MM.1S (cell line): ENCODE measurements at regions not wholly inside any gene's neighbourhood (a gene's known extent, or its start where the extent isn't known, plus 50 kb on each side); places are given as distances from the start of the nearest gene placed in this dataset.

Experiments used
- EZH2 ChIP-seq: fragments of 300-600 bp; sonication (generic); optimal IDR thresholded peaks from 2 replicates; pipeline ENCODE3; 2017; ENCODE audit warnings: low read depth, mild to moderate bottlenecking, antibody characterized with exemption, low read length, mixed read lengths
- TF ChIP-seq, protein P1 (sequence below): fragments of 300-600 bp; sonication (generic); IDR thresholded peaks from 2 replicates; pipeline ENCODE4 v1.5.1; 2016; ENCODE audit warnings: antibody characterized with exemption, low read length, mixed read lengths

DNA sequence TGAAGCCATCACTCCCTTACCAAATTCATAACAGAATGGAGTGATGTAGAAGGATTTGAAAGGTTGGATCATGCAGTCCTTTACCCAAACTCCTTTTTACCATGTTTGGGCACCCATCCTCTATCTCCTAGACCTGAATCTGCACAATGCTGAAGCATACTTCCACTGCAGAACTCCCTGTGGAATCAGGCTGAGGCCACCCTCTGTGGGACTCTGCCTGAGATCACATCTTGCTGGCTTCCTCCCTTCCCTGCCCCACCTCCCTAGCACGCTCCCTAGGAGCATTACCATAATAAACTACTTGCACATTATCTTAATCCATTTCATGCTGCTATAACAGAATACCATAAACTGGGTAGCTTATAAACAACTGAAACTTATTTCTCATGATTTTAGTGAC is 68.4 kb upstream of the VSTM2B start:
- TF ChIP-seq, protein P1, sequence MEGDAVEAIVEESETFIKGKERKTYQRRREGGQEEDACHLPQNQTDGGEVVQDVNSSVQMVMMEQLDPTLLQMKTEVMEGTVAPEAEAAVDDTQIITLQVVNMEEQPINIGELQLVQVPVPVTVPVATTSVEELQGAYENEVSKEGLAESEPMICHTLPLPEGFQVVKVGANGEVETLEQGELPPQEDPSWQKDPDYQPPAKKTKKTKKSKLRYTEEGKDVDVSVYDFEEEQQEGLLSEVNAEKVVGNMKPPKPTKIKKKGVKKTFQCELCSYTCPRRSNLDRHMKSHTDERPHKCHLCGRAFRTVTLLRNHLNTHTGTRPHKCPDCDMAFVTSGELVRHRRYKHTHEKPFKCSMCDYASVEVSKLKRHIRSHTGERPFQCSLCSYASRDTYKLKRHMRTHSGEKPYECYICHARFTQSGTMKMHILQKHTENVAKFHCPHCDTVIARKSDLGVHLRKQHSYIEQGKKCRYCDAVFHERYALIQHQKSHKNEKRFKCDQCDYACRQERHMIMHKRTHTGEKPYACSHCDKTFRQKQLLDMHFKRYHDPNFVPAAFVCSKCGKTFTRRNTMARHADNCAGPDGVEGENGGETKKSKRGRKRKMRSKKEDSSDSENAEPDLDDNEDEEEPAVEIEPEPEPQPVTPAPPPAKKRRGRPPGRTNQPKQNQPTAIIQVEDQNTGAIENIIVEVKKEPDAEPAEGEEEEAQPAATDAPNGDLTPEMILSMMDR, result no peak
- no peak for TF ChIP-seq EZH2
